ENCODE measurements at regions not wholly inside any gene's neighbourhood (a gene's known extent, or its start where the extent isn't known, plus 50 kb on each side); places are given as distances from the start of the nearest gene placed in this dataset.

DNA sequence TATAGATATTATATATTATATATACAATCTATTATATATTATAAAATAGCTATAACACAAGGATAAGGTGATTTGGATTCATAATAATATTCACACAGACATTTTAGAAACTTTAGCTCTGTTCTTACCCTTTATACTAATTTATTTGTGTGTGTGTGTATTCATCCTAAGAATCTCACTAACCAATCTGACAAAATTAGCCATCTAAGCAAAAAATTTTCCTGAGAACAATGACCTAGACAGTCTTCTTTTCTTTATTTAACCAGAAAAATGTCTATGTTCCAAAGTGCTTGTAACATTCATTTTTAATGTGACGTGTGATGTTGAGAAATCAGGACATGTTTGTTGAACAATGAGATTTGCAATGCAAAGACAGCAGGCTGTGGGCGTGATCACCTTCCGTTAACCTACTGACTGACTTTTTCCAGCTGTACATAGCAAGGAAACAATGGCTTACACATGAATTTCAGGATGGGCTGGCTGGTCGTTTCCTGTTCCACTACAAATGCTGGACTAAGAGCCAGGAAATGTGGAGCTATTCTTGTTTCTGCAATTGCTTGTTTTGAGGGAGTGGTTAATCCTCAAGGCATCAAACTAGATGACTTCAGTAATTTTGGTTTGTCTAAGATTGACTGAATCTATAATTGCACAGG is 634.6 kb upstream of the ARGLU1 start:
- TF ChIP-seq, protein P1, sequence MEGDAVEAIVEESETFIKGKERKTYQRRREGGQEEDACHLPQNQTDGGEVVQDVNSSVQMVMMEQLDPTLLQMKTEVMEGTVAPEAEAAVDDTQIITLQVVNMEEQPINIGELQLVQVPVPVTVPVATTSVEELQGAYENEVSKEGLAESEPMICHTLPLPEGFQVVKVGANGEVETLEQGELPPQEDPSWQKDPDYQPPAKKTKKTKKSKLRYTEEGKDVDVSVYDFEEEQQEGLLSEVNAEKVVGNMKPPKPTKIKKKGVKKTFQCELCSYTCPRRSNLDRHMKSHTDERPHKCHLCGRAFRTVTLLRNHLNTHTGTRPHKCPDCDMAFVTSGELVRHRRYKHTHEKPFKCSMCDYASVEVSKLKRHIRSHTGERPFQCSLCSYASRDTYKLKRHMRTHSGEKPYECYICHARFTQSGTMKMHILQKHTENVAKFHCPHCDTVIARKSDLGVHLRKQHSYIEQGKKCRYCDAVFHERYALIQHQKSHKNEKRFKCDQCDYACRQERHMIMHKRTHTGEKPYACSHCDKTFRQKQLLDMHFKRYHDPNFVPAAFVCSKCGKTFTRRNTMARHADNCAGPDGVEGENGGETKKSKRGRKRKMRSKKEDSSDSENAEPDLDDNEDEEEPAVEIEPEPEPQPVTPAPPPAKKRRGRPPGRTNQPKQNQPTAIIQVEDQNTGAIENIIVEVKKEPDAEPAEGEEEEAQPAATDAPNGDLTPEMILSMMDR (IDR thresholded peaks at IDR 0.05): no peak
- no peak for TF ChIP-seq EP300 (IDR thresholded peaks at IDR 0.05)
- TF ChIP-seq POLR2A (IDR thresholded peaks at IDR 0.05): no peak
- TF ChIP-seq POLR2AphosphoS5 (IDR thresholded peaks at IDR 0.05): peak in 2 of 3 donors; percentile 62 to 68
